GM21737 (cell line): ENCODE measurements at regions not wholly inside any gene's neighbourhood (a gene's known extent, or its start where the extent isn't known, plus 50 kb on each side); places are given as distances from the start of the nearest gene placed in this dataset.
"Not testable (repeated sequence)": the region's sequence is repeated elsewhere in the genome, so short reads cannot be mapped to it uniquely, and the experiment has no call there.

Experiments used
- ATAC-seq: cut with Tn5 transposase; IDR thresholded peaks from one replicate; pipeline ENCODE4 v1.9.1; 2021; ENCODE audit warnings: mild to moderate bottlenecking, moderate library complexity; ENCODE audit not compliant: unreplicated experiment

GRCh38 chr4:12409507-12410190, 981.0 kb upstream of the HS3ST1 start:
- ATAC-seq = no peak

DNA sequence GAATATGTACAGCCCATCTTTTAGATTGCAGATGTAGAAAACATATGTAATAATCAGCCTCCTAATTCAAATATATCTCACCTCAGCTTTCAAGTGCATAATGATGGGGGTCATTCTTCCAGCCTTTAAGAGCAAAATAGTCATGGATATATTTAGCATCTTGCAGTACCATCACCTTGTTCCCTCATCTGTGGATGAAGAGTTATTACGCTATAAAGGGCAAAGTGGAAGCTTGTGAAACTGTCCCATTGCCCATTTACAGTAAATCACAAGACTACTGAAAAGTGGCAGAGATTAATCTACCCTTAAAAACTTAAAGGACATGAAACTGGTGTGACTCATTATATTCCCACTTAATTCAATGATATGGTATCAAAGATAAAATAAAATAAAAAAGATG, 979.7 kb upstream of the HS3ST1 start:
- ATAC-seq = no peak

- no peak for ATAC-seq
Observed at GRCh38 chr4:12403175-12403574, 974.5 kb upstream of the HS3ST1 start.

GRCh38 chr4:12399781-12400180, 971.1 kb upstream of the HS3ST1 start:
- no peak for ATAC-seq

DNA sequence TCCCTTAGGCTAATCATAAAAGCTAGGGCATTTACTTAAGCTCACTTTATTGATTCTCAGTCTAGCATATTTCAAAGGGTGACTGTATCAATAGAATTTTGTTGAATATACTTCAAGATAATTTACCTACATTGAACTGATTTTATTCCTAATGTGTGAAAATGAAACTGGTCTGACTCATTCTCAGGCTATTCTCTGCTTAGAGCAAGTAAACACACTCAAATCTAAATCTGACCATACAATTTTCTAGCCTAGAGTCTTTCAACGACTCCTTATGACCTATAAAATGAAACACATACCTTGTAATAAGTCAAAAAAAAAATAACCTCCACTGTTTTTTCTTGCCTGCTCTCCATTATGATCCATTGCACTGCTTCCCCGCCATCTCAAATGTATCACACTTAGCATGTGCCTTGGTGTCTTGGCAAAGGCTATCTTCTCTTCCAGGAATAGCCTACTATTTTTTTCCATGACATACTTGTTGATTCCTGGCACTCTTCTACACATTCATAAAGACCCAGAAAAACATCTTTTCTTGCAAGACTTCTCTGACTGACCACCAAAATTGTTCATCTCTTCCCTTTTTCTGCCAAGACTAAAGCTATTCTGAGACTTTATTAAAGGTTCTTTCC, 965.1 kb upstream of the HS3ST1 start:
- ATAC-seq = no peak

- no peak for ATAC-seq
Observed at GRCh38 chr4:12389604-12390003, 960.9 kb upstream of the HS3ST1 start.

- no peak for ATAC-seq
Observed at GRCh38 chr4:12382567-12382966, 953.9 kb upstream of the HS3ST1 start.

GRCh38 chr4:12379191-12379590, 950.5 kb upstream of the HS3ST1 start:
- no peak for ATAC-seq

GRCh38 chr4:12375805-12376204, 947.1 kb upstream of the HS3ST1 start:
- ATAC-seq = no peak

- not testable (repeated sequence) for ATAC-seq
Observed at GRCh38 chr4:12365869-12366268, 937.2 kb upstream of the HS3ST1 start.

DNA sequence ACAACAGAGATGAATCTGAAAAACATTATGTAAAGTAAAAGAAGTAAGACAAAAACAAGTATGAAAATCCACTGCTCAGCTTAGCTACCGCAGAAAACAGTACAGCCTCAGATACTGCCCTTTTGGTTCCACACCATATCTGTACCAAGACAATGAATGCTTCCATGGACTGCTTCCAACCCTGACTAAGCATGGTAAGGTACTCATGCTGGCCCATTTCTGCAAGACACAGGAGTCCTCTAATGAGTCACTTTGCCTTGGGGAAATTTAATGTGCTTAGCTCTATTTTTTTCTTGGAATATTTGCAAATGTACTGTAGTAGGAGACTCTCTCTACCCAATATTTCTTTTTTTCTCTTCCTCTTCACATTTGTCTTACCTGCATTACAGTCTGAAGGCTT, 931.7 kb upstream of the HS3ST1 start:
- no peak for ATAC-seq

DNA sequence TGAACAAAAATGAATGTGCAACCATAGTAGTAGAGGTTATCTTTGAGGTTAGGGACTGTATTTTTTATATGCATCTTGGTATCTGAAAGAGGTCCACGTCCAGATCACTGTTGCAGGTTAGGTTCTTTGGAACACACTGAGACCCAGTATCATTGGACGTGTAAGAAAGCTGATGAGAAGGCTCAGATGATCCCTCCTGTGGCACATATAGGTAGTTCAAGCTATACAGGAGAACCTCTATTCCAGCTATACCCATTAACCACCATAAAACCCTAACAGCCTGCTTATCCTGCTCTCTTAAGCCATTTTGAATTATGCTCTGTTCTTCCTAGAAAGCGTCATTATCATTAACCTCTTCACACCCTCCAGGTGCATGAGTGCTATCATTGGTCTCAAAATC, 930.7 kb upstream of the HS3ST1 start:
- ATAC-seq = no peak

DNA sequence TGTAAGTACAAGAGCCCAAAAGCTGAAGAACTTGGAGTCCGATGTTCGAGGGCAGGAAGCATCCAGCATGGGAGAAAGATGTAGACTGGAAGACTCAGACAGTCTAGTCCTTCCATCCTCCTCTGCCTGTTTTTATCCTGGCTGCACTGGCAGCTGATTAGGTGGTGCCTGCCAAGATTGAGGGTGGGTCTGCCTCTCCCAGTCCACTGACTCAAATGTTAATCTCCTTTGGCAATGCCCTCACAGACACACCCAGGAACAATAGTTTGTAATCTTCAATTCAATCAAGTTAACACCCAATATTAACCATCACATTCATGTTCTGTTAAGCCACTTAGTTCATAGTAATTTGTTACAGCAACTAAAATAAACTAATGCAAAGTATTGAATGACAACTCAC, 904.4 kb upstream of the HS3ST1 start:
- ATAC-seq = not testable (repeated sequence)

DNA sequence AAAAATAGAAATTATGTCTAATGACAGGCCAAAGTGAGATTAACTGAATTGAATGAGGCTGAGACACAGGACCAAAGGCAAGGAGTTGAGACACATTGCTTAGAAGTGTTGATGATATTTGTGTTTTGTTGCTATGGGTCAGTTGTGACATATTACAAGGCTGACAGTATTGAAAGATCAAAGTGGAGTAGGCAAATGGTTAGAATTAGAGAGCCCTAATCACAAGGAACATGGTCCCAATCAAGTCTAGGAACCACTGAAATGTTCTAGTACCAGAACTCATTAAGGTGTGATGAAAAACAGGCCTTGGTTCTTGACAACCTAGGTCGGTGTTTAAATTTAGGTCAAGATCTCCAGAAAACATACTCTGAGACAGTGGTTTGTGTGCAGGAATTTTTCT, 896.3 kb upstream of the HS3ST1 start:
- no peak for ATAC-seq

DNA sequence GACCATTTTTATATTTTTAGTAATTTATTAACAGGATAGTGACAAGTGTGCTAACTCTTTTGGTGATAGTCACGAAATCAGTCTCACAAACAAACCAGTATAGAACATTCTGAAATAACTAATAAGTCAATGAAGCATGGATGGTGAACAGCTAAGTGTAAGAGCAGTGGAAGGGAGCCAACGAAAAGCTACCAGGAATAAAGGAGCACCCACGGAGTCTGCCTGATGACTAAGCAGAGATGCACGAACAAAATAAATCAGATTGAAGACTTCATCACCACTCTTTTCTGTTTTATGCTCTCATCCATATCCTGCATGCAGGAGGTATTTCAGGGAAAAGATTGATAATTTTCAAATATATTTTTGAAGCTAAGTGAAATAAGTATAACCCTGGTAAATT, 891.1 kb upstream of the HS3ST1 start:
- ATAC-seq = no peak

- no peak for ATAC-seq
Observed at GRCh38 chr4:12304905-12305304, 876.2 kb upstream of the HS3ST1 start.

DNA sequence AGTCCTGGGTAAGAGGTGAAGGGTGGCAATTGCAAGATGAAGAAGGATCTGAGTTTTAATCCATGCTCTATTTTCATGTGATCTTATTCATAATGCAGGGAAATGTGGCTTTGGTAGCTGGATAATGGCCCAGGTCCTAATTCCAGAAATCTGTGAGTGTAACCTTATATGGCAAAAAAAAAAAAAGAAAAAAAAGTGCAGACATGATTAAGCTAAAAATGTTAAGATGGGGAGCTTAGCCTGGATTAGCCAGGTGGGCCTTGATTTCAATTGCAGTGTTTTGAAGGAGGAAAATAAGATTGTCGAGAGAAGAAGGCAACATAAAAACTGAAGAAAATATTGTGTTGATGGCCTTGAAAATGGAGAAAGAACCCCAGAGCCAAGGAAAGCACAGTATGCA, 867.7 kb upstream of the HS3ST1 start:
- ATAC-seq = no peak

DNA sequence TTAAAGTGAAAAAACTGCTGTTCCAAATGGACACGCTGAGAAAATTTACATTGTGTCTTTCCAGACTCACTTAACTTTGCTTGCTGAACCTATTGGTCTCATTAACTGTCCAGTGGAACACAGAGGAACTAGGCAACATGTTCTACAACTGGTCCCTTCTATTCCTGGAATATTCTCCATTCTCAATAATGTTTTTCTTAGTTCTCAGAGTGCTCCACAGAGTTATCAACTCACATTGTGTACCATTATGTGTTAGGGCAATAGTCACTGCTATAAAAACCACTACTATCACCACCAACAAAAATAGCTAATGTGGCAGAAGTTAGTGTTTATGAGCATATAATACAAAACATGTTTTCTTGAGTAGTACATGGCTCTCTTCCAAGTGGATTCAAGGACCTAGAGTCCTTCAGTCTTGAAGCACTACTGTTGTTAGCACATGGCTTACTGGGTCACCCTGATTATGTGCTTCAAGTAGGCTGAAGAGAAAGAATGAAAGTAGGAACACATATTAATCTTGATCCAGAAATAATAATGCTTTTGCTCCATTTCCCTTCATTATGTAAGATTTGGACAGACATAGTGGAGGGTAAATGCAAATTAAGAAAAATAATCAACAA, 865.3 kb upstream of the HS3ST1 start:
- no peak for ATAC-seq

GRCh38 chr4:12286351-12286750, 857.7 kb upstream of the HS3ST1 start:
- ATAC-seq = no peak

DNA sequence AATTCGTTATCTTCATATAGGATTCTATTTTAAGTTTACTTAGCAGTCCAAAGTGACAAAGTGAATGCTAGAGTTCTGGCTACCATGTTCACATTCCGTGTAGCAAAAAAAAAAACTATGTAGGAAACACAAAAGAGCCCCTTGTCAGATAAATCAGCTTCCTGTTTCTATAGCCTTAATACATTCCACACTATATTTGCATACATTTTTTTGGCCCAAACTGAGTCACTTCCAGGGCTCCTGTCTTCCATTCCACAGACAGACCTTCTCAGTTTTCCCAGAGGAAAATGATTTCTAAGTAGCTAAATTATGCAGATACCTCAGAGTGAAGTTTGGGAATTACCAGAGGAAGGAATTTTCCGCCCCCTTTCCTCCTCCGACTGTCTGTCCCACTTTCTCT, 841.9 kb upstream of the HS3ST1 start:
- no peak for ATAC-seq

- no peak for ATAC-seq
Observed at GRCh38 chr4:12265554-12265953, 836.9 kb upstream of the HS3ST1 start.

- ATAC-seq = no peak
Observed at GRCh38 chr4:12260453-12260852, 831.8 kb upstream of the HS3ST1 start.
